Activated CD4-positive, alpha-beta T cell treated with anti-CD3 and anti-CD28 coated beads, Interleukin-2, amount 10 ng/mL, durations not matched to agents 24 days and 14 days (primary cell): ENCODE measurements at regions not wholly inside any gene's neighbourhood (a gene's known extent, or its start where the extent isn't known, plus 50 kb on each side); places are given as distances from the start of the nearest gene placed in this dataset.

Experiments used
- DNase-seq: peaks from one replicate; pipeline ENCODE4 v3.0.0; 2022
- H3K27ac Mint-ChIP-seq: one replicate; pipeline ENCODE4 v1.8.0; 2022; ENCODE audit warnings: mild to moderate bottlenecking, mixed read lengths
- H3K27me3 Mint-ChIP-seq: one replicate; pipeline ENCODE4 v1.8.0; 2022; ENCODE audit warnings: mixed read lengths
- H3K36me3 Mint-ChIP-seq: one replicate; pipeline ENCODE4 v1.8.0; 2022; ENCODE audit warnings: low read depth, mild to moderate bottlenecking, mixed read lengths
- H3K4me1 Mint-ChIP-seq: one replicate; pipeline ENCODE4 v1.8.0; 2021; ENCODE audit warnings: mixed read lengths
- H3K4me3 Mint-ChIP-seq: one replicate; pipeline ENCODE4 v1.8.0; 2022; ENCODE audit warnings: mild to moderate bottlenecking, moderate library complexity, mixed read lengths
- H3K9me3 Mint-ChIP-seq: one replicate; pipeline ENCODE4 v1.8.0; 2021; ENCODE audit warnings: mixed read lengths
- intact Hi-C: fragments of 100-400 bp; cut with micrococcal nuclease; formaldehyde crosslinking; loops from one replicate; pipeline ENCODE4 v1.15.1; 2023

DNA sequence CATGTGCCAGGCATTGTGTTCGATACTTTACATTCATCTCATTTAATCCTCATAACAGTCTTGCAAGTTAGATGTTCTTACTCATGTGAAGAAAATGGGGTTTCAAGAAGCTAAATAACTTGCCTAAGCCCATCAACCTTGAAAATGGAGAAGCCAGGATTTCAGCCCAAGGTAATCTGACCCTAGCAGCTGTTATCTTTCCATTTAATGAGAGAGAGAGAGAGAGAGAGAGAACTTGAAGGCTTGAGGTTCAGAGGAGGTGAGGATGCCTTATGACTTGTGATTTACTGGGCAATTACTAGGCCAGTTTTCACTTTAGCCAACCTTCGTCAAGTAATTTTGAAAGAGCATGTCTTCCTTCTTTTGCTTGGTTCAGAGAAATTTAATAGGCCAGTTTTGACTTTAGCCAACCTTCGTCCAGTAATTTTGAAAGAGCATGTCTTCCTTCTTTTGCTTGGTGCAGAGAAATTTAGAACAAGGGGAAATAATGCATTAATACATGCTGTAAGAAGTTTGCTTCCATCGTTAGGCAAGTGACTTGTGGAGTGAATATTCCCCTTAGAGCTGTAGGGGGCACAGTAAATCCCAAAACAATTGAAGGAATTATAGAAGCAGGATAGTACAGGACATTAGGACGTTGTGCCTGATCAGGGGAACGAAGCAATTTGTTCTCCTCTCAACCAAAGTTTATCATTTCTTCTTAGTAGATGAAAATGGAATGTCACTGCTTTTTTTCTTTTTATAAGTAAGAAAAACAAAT, 143.0 kb upstream of the BMPER start:
- Mint-ChIP-seq H3K9me3 (no peaks in the 10 kb centered on the region), H3K4me3 (no peak overlapping the region), H3K27ac (no peak overlapping the region), H3K36me3 (no peaks in the 10 kb centered on the region), H3K27me3 (no peaks in the 10 kb centered on the region), H3K4me1 (no peaks in the 10 kb centered on the region)
- DNase-seq = no peak
- intact Hi-C loops = no loop called here

DNA sequence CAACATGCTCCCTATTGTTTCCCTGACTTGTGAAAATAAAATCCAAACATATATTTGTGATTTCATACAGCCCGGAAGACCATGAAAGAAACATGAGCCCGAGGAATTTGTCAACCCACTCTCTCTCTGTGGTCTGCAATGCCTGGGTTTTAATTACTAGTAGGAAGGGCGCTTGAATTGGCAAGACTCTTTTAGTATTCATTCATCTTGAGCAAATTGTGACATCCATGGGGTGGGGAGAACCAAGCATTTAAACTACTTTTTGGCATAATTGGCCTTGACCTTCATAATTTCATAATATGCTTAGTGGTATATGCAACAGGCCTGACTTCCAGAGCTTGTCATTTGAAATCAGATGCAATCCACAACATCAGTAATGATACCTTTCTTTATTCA, 142.4 kb upstream of the BMPER start:
- Mint-ChIP-seq H3K27ac (no peak overlapping the region), H3K27me3 (no peaks in the 10 kb centered on the region), H3K9me3 (no peaks in the 10 kb centered on the region), H3K36me3 (no peaks in the 10 kb centered on the region), H3K4me3 (no peak overlapping the region), H3K4me1 (no peaks in the 10 kb centered on the region)
- DNase-seq = no peak
- intact Hi-C loops = no loop called here

DNA sequence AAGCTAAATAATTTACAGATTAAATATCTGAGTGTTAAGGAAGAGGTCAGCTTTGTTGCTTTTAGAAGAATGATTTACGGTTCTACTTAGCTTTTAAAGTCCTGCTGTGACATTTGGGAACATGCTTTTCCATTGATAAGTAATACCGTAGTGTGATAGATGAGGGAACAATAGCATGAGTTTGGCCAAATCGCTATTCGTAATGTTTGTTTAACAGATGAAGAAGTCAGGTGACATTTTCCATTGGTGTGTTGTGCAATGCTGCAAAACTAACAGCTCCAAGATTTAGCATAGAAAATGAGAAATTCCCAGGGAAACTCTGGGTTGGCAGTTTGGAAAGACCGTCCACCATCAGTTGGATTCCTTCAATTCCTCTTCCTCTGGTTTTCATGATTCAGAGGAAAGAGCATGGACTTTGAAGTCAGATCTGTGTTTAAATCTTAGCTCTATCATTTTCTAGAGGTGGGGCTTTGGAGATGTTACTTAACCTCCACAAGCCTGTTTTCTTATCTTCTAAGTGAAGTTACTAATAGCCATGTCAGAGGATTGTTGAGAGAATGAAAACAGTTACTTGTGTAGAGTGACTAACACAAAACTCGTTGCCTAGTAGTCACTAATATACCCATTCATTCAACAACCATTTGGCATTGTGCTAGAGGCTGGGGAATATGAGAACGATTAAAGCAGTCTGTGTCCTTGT, 140.4 kb upstream of the BMPER start:
- H3K4me1 Mint-ChIP-seq = no peaks in the 10 kb centered on the region
- H3K36me3 Mint-ChIP-seq = no peaks in the 10 kb centered on the region
- DNase-seq = no peak
- intact Hi-C loops = no loop called here
- H3K4me3 Mint-ChIP-seq = no peak overlapping the region
- no peaks in the 10 kb centered on the region for H3K9me3 Mint-ChIP-seq
- H3K27me3 Mint-ChIP-seq = no peaks in the 10 kb centered on the region
- H3K27ac Mint-ChIP-seq = no peak overlapping the region

DNA sequence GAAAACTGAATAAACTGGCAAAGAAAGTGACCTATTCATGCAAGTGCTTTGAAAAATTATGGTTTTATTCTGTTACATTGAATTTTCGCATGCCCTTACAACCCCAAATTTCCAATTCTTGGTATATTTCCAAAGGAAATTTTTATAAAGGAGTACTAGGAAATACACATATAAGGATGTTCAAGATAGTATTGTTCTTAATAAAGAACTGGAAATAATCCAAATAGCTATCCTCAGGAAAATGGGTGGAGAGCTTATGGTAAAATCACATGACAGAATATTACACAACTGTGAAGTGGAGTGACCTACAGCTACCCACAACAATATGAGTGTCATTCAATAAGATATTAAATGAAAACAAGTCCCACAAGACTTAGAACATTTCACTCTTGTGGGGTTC, 138.9 kb upstream of the BMPER start:
- H3K27ac Mint-ChIP-seq = no peak overlapping the region
- H3K4me3 Mint-ChIP-seq = no peak overlapping the region
- no peaks in the 10 kb centered on the region for H3K27me3 Mint-ChIP-seq
- H3K4me1 Mint-ChIP-seq = no peaks in the 10 kb centered on the region
- H3K36me3 Mint-ChIP-seq = no peaks in the 10 kb centered on the region
- DNase-seq = no peak
- intact Hi-C loops = no loop called here
- H3K9me3 Mint-ChIP-seq = peaks cover under 1% of the 10 kb centered on the region

DNA sequence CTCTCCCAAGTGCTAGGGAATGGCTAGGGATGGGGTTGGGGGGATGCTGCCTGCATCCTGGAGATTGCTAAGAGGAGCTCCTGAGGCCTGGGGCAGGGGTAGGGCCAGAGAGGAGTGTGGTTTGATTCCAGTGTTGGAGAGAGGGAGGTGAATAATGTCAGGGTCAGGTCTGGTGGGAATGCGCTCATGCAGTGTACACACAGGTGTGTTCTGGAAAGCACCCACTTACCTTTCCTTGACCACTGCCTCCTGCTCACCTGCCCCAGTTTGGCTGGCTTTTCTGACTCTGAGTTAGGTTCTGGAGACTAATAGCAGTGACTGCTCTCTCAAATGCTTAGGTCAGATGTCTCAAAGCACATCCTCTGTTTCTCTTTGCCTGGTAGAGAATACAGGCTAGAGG, 135.4 kb upstream of the BMPER start:
- H3K4me1 Mint-ChIP-seq = no peaks in the 10 kb centered on the region
- no peaks in the 10 kb centered on the region for H3K36me3 Mint-ChIP-seq
- no peak overlapping the region for H3K4me3 Mint-ChIP-seq
- intact Hi-C loops = no loop called here
- no peak for DNase-seq
- peaks cover 3% of the 10 kb centered on the region for H3K9me3 Mint-ChIP-seq
- no peaks in the 10 kb centered on the region for H3K27me3 Mint-ChIP-seq
- H3K27ac Mint-ChIP-seq = no peak overlapping the region

DNA sequence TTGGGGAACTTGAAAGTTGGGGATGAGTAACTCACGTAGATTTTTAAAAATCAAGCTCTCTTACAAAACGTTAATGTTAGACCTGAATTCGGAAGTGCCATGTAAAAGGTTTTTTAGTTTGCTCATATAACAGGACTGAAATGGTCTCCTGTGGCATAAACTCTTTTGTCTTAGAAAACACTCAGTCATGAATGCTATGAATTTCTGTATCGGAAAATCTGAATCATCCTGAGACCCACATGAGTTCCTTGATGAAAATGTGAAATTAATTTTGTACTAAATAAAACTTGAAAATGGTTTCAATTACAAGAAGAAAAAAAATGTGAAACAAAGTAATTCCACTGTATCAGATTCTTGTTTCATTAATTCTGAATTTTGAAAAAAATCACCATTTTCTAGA, 134.8 kb upstream of the BMPER start:
- Mint-ChIP-seq H3K4me3 (no peak overlapping the region), H3K4me1 (no peaks in the 10 kb centered on the region), H3K36me3 (no peaks in the 10 kb centered on the region), H3K27me3 (no peaks in the 10 kb centered on the region), H3K9me3 (peaks cover 3% of the 10 kb centered on the region), H3K27ac (no peak overlapping the region)
- intact Hi-C loops = no loop called here
- DNase-seq = no peak

DNA sequence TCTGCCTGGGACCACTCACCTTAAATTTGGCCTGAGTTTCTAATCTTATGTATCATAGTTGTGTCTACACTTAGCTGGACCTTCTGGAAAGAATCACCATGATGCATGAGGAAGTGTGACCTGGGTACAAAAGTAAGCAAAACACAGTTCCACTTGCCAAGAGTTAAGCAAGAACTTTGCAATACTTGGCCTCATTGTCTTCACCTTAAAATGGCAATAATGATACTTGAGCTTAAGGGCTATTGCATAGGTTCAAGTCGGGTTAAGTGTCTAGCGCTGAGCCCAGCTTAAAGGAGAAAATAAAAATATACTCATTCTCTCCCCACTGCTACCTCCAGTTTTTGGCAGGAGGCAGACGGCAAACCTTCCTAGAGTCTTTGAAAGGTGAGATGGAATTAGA, 133.9 kb upstream of the BMPER start:
- no peaks in the 10 kb centered on the region for H3K27me3 Mint-ChIP-seq

DNA sequence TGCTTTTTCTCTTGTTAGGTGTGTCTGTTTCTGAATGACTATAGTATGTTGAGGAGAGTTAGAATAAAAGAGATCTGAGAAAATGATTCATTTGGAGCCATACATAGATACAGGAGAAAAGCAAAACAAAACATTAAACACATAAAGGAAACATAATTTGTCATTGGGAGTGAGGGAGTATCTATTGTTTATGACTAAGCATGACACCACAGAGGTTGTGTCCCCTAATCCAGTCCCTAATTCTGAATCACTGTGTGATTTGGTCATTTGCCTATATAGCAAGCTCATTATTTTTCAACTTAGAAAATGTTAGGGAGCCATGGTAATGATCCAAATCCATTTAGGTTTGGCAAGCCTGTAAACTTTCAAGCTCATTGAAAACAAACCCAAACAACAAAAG, 132.3 kb upstream of the BMPER start:
- intact Hi-C loops = no loop called here
- no peaks in the 10 kb centered on the region for H3K4me1 Mint-ChIP-seq
- no peaks in the 10 kb centered on the region for H3K27me3 Mint-ChIP-seq
- no peak overlapping the region for H3K27ac Mint-ChIP-seq
- DNase-seq = no peak
- peaks cover 3% of the 10 kb centered on the region for H3K9me3 Mint-ChIP-seq
- H3K4me3 Mint-ChIP-seq = no peak overlapping the region
- H3K36me3 Mint-ChIP-seq = no peaks in the 10 kb centered on the region

More for the DNA sequence above, 133.9 kb upstream of the BMPER start:
- Mint-ChIP-seq H3K4me1 (no peaks in the 10 kb centered on the region), H3K27ac (no peak overlapping the region), H3K9me3 (peaks cover 3% of the 10 kb centered on the region), H3K36me3 (no peaks in the 10 kb centered on the region), H3K4me3 (no peak overlapping the region)
- no peak for DNase-seq
- intact Hi-C loops = no loop called here

DNA sequence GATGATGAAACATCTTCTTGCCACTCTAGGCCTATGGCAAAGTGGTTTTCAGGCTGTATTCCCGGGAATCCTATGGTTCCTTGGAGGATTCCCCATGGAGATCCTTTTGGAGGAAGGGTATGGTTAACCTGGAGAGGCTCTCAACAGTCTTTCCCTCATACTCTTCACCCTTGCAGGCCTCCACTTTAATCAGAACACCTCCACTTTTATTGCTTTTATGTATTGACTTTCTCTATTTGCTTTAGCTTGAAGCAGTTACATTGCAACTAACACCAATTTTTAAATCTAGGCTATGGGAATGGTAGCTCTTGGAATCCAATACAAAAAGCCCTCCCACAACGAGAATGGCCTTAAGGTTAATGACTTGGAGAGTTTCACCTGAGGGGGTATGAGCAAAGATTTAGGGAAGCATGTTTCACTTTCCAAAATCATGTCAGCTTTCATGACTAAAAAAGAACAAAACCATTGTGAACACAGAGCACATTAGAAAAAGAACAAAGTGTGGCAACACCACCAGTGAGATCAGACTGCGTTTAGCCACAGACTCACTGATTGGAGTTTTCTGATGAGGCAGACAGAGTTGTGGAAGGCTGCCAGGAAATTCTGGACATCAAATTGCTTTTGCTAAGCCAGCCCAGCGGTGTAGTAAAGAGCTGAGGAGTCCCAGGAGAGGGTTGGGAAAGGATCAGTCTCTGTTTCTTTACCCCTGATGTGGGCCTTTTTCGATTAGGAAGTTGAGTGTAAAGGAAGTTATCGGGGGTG, 130.4 kb upstream of the BMPER start:
- Mint-ChIP-seq H3K27ac (no peak overlapping the region), H3K27me3 (no peaks in the 10 kb centered on the region), H3K4me3 (no peak overlapping the region), H3K4me1 (no peaks in the 10 kb centered on the region), H3K9me3 (peaks cover 3% of the 10 kb centered on the region), H3K36me3 (no peaks in the 10 kb centered on the region)
- no peak for DNase-seq
- intact Hi-C loops = no loop called here

DNA sequence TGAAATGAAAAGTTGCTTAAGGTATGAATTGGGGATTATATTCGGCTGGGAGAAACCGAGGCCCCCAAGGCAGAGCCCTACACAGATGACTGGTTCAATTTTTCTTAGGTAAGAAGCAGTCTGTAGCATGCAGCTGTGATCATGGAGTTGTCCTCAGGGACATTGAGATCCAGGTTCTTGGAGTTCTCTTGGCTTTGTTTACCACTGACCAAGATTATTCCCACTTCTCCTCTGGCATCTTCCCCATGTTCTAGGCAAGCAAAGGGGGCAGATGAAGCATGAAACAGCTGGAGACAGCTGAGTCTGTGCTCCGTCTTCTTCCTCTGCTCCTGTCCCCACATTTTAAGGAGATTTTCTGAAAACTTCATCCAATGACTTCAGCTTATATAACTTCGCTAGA, 129.5 kb upstream of the BMPER start:
- Mint-ChIP-seq H3K9me3 (peaks cover 3% of the 10 kb centered on the region), H3K4me3 (no peak overlapping the region), H3K4me1 (no peaks in the 10 kb centered on the region), H3K36me3 (no peaks in the 10 kb centered on the region), H3K27me3 (no peaks in the 10 kb centered on the region), H3K27ac (no peak overlapping the region)
- intact Hi-C loops = no loop called here
- DNase-seq = no peak

DNA sequence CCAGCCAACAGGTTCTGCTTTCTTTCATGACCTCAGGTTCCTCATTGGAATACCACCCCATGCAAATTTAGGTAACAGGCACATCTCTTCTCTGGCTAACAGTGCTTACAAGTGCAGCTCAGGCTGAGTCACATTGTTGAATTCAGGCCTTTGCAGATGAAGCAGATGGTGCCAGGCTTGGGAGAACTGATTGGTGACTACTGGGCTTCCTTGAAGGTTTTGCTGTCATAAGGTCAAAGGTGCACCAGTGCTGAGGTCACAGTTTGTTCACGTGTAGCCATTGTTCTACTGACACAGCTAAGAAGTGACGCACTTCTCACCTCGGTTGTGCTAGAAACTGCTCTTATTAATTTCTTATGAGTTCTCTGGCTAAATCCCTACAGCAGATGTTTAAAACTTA, 128.6 kb upstream of the BMPER start:
- Mint-ChIP-seq H3K27me3 (no peaks in the 10 kb centered on the region), H3K27ac (no peak overlapping the region), H3K4me1 (no peaks in the 10 kb centered on the region), H3K9me3 (no peaks in the 10 kb centered on the region), H3K4me3 (no peak overlapping the region), H3K36me3 (no peaks in the 10 kb centered on the region)
- no peak for DNase-seq
- intact Hi-C loops = no loop called here

DNA sequence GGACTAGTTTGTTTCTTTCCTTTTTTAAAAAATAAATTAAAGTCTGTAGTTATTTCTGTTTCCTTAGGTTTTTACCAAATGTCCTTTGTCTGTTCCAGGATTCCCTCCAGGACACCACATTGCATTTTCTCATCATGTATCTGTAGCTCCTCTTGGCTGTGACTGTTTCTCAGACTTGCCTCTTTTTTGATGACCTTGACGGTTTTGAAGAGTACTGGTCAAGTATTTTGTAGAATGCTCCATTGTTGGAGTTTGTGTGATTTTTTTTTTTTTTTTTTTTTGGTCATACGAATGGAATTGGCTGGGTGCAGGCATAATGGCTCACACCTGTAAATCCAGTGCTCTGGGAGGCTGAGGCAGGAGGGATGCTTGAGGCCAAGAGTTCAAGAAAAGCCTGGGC, 127.1 kb upstream of the BMPER start:
- Mint-ChIP-seq H3K27me3 (no peaks in the 10 kb centered on the region), H3K4me1 (no peaks in the 10 kb centered on the region), H3K36me3 (no peaks in the 10 kb centered on the region), H3K9me3 (no peaks in the 10 kb centered on the region), H3K4me3 (no peak overlapping the region), H3K27ac (no peak overlapping the region)
- intact Hi-C loops = no loop called here
- DNase-seq = no peak

DNA sequence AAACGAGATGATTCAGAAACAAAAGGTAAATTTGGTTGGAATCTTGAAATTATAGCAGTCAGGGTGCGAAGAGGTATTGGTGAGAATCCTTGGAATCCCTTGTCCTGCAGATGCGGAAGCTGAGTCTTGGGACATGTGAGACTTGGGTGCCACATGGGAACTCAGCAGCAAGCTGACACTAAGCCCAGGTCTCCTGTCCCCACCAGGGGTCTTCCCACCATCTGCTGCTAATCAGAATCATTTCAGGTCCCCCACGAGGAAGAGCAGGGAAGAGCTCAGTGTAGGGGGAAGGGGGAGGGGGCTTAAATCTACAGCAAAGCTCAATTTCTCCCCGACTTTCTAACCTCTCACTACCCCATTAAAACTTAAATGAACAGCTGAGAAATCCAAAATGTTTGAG, 126.1 kb upstream of the BMPER start:
- no peak overlapping the region for H3K27ac Mint-ChIP-seq
- DNase-seq = no peak
- H3K9me3 Mint-ChIP-seq = no peaks in the 10 kb centered on the region
- H3K27me3 Mint-ChIP-seq = no peaks in the 10 kb centered on the region
- no peaks in the 10 kb centered on the region for H3K36me3 Mint-ChIP-seq
- no peak overlapping the region for H3K4me3 Mint-ChIP-seq
- intact Hi-C loops = no loop called here
- H3K4me1 Mint-ChIP-seq = no peaks in the 10 kb centered on the region

DNA sequence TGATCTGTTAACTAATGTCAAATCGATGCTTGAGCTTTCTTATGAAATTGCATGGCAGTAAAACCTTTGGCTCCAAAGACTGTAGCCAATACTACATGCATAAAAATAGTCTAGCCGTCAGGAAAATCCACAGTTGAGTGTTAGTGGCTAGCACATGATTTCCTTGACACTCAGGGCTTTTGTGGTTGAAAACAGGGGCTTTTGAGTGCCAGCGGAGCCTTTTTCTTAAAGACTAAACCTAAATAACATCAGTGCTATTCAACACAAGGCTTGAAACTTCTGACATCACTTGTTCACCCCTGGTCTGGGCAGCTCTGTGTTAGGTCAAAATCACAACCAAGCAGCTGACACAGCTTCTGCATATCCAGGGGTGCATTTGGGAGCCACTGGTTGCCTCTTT, 124.2 kb upstream of the BMPER start:
- no peaks in the 10 kb centered on the region for H3K27me3 Mint-ChIP-seq
- H3K9me3 Mint-ChIP-seq = no peaks in the 10 kb centered on the region
- DNase-seq = no peak
- no peaks in the 10 kb centered on the region for H3K36me3 Mint-ChIP-seq
- no peak overlapping the region for H3K27ac Mint-ChIP-seq
- intact Hi-C loops = no loop called here
- H3K4me1 Mint-ChIP-seq = no peaks in the 10 kb centered on the region
- no peak overlapping the region for H3K4me3 Mint-ChIP-seq
